Mononuclear cell (primary cell): ENCODE measurements at regions not wholly inside any gene's neighbourhood (a gene's known extent, or its start where the extent isn't known, plus 50 kb on each side); places are given as distances from the start of the nearest gene placed in this dataset.

ENCODE experiments used
- H3K27me3 ChIP-seq: 2 replicates; pipeline ENCODE4 v1.6.0; 2011; ENCODE audit warnings: low read length, control low read depth; ENCODE audit not compliant: insufficient read depth
- H3K4me1 ChIP-seq: 2 replicates; pipeline ENCODE4 v1.5.1; 2011; ENCODE audit warnings: mild to moderate bottlenecking, low read length, control low read depth; ENCODE audit not compliant: insufficient read depth
- H3K4me3 ChIP-seq: 2 replicates; pipeline ENCODE4 v1.5.1; 2011; ENCODE audit warnings: mild to moderate bottlenecking, low read length, moderate library complexity
- H3K9me3 ChIP-seq: 2 replicates; pipeline ENCODE4 v1.5.1; 2011; ENCODE audit warnings: low read depth, mild to moderate bottlenecking, control low read depth, low read length

GRCh38 chrY:19354061-19354856 lies 390.3 kb downstream of the KDM5D start:
- H3K27me3 ChIP-seq = no peaks in the 10 kb centered on the region
- no peak overlapping the region for H3K4me3 ChIP-seq
- H3K4me1 ChIP-seq = no peaks in the 10 kb centered on the region
- no peaks in the 10 kb centered on the region for H3K9me3 ChIP-seq

- no peaks in the 10 kb centered on the region for H3K27me3 ChIP-seq
- H3K4me1 ChIP-seq = no peaks in the 10 kb centered on the region
- H3K4me3 ChIP-seq = no peak overlapping the region
- H3K9me3 ChIP-seq = no peaks in the 10 kb centered on the region
These were observed 392.9 kb downstream of the KDM5D start for GRCh38 chrY:19351616-19352015.

- Histone ChIP-seq H3K9me3 (peaks cover 4% of the 10 kb centered on the region), H3K4me1 (no peaks in the 10 kb centered on the region), H3K4me3 (no peak overlapping the region), H3K27me3 (no peaks in the 10 kb centered on the region)
These were observed 422.8 kb downstream of the KDM5D start for GRCh38 chrY:19321701-19322100.

GRCh38 chrY:19319135-19319534 lies 425.4 kb downstream of the KDM5D start:
- no peak overlapping the region for H3K4me3 ChIP-seq
- H3K27me3 ChIP-seq = no peaks in the 10 kb centered on the region
- peaks cover 4% of the 10 kb centered on the region for H3K9me3 ChIP-seq
- no peaks in the 10 kb centered on the region for H3K4me1 ChIP-seq

GRCh38 chrY:19317271-19317987 lies 427.1 kb downstream of the KDM5D start:
- H3K9me3 ChIP-seq = peaks cover 4% of the 10 kb centered on the region
- H3K4me1 ChIP-seq = no peaks in the 10 kb centered on the region
- no peak overlapping the region for H3K4me3 ChIP-seq
- H3K27me3 ChIP-seq = no peaks in the 10 kb centered on the region

GRCh38 chrY:19307627-19308026 lies 436.9 kb downstream of the KDM5D start:
- no peaks in the 10 kb centered on the region for H3K9me3 ChIP-seq
- H3K4me1 ChIP-seq = no peaks in the 10 kb centered on the region
- H3K27me3 ChIP-seq = no peaks in the 10 kb centered on the region
- no peak overlapping the region for H3K4me3 ChIP-seq

- no peak overlapping the region for H3K4me3 ChIP-seq
- no peaks in the 10 kb centered on the region for H3K9me3 ChIP-seq
- no peaks in the 10 kb centered on the region for H3K4me1 ChIP-seq
- no peaks in the 10 kb centered on the region for H3K27me3 ChIP-seq
These were observed 441.4 kb downstream of the KDM5D start for GRCh38 chrY:19303136-19303535.

- Histone ChIP-seq H3K27me3 (no peaks in the 10 kb centered on the region), H3K4me3 (no peak overlapping the region), H3K9me3 (no peaks in the 10 kb centered on the region), H3K4me1 (no peaks in the 10 kb centered on the region)
These were observed 453.6 kb downstream of the KDM5D start for GRCh38 chrY:19290925-19291324.

- no peaks in the 10 kb centered on the region for H3K4me1 ChIP-seq
- no peaks in the 10 kb centered on the region for H3K27me3 ChIP-seq
- H3K4me3 ChIP-seq = no peak overlapping the region
- no peaks in the 10 kb centered on the region for H3K9me3 ChIP-seq
These were observed 470.4 kb downstream of the KDM5D start for GRCh38 chrY:19274076-19274475.

- Histone ChIP-seq H3K9me3 (no peaks in the 10 kb centered on the region), H3K4me3 (no peak overlapping the region), H3K27me3 (no peaks in the 10 kb centered on the region), H3K4me1 (no peaks in the 10 kb centered on the region)
These were observed 476.2 kb downstream of the KDM5D start for GRCh38 chrY:19268331-19268730.

- H3K4me3 ChIP-seq = no peak overlapping the region
- H3K9me3 ChIP-seq = no peaks in the 10 kb centered on the region
- no peaks in the 10 kb centered on the region for H3K4me1 ChIP-seq
- no peaks in the 10 kb centered on the region for H3K27me3 ChIP-seq
These were observed 479.1 kb downstream of the KDM5D start for GRCh38 chrY:19265404-19265803.

- Histone ChIP-seq H3K27me3 (no peaks in the 10 kb centered on the region), H3K4me1 (no peaks in the 10 kb centered on the region), H3K9me3 (no peaks in the 10 kb centered on the region), H3K4me3 (no peak overlapping the region)
These were observed 482.2 kb downstream of the KDM5D start for GRCh38 chrY:19262310-19262709.

GRCh38 chrY:19232276-19232994 lies 458.9 kb upstream of the HSFY2 start:
- no peaks in the 10 kb centered on the region for H3K9me3 ChIP-seq
- no peaks in the 10 kb centered on the region for H3K27me3 ChIP-seq
- H3K4me1 ChIP-seq = no peaks in the 10 kb centered on the region
- H3K4me3 ChIP-seq = no peak overlapping the region

- Histone ChIP-seq H3K4me1 (no peaks in the 10 kb centered on the region), H3K9me3 (no peaks in the 10 kb centered on the region), H3K27me3 (no peaks in the 10 kb centered on the region), H3K4me3 (no peak overlapping the region)
These were observed 447.2 kb upstream of the HSFY2 start for GRCh38 chrY:19220784-19221183.

- Histone ChIP-seq H3K27me3 (no peaks in the 10 kb centered on the region), H3K9me3 (no peaks in the 10 kb centered on the region), H3K4me3 (no peak overlapping the region), H3K4me1 (no peaks in the 10 kb centered on the region)
These were observed 435.4 kb upstream of the HSFY2 start for GRCh38 chrY:19208915-19209314.
